ENCODE measurements at regions not wholly inside any gene's neighbourhood (a gene's known extent, or its start where the extent isn't known, plus 50 kb on each side); places are given as distances from the start of the nearest gene placed in this dataset.

- Histone ChIP-seq H3K36me3 (replicated peaks in 1 of 2; ENCODE audit: control insufficient read depth in 1 of 2, insufficient read depth in 2 of 2, low read length in 2 of 2) (no peaks in the 10 kb centered on the region), H3K9me3 (ENCODE audit: low read length) (no peaks in the 10 kb centered on the region), H2AFZ (ENCODE audit: low read length) (no peak overlapping the region), H3K79me2 (ENCODE audit: insufficient read depth, low read length) (no peaks in the 10 kb centered on the region), H3K4me3 (replicated peaks in 1 of 3; ENCODE audit: insufficient read depth in 1 of 3, low read depth in 2 of 3, low read length in 3 of 3) (no peak overlapping the region), H3K4me2 (ENCODE audit: low read depth, low read length) (no peak overlapping the region), H3K4me1 (ENCODE audit: insufficient read depth, low read length) (no peaks in the 10 kb centered on the region), H4K20me1 (ENCODE audit: insufficient read depth, low read length) (no peaks in the 10 kb centered on the region), H3K27ac (ENCODE audit: extremely low read length, insufficient read depth, low read length) (no peak overlapping the region), H3K27me3 (ENCODE audit: control insufficient read depth in 1 of 2, insufficient read depth in 2 of 2, low read length in 2 of 2) (no peaks in the 10 kb centered on the region), H3K9ac (ENCODE audit: insufficient read depth, low read depth, low read length) (no peak overlapping the region)
- TF ChIP-seq KLF9 (CRISPR knock-in tag; IDR thresholded peaks at IDR 0.05; ENCODE audit: low read depth): no peak
- TF ChIP-seq ZNF781 (CRISPR knock-in tag; IDR thresholded peaks at IDR 0.05; ENCODE audit: borderline replicate concordance, not compliant biosample characterization): no peak
- no peak for TF ChIP-seq TRAFD1 (CRISPR knock-in tag; IDR thresholded peaks at IDR 0.05; ENCODE audit: borderline replicate concordance)
- TF ChIP-seq ZSCAN21 (CRISPR knock-in tag; IDR thresholded peaks at IDR 0.05; ENCODE audit: borderline replicate concordance): no peak
- TF ChIP-seq DMTF1 (CRISPR knock-in tag; IDR thresholded peaks at IDR 0.05): no peak
- TF ChIP-seq KAT7 (CRISPR knock-in tag; IDR thresholded peaks at IDR 0.05; ENCODE audit: borderline replicate concordance): no peak
- TF ChIP-seq KDM5A (IDR thresholded peaks at IDR 0.05; ENCODE audit: borderline replicate concordance, low read length): no peak
- intact Hi-C loops (cut with micrococcal nuclease; ENCODE audit: unreplicated experiment) (no loop called here), in situ Hi-C loops (cut with HindIII; ENCODE audit: extremely low pct_ligation_motif_present, low pct_unique_long_range_greater_than_20kb) (loop anchor here (25.0 kb wide), 1 partner anchor 91 kb away; no protein-coding TSS in a partner anchor)
- ATAC-seq (no peak), FAIRE-seq (no peak), DNase-seq (ENCODE audit: low spot score) (no peak)
- 11% methylated on average over 3 of the region's 3 CpGs for WGBS (ENCODE audit: low lambda C conversion rate)
- CTCF ChIA-PET (ENCODE audit: low intra/inter-chr PET ratio, low total read pairs): no interaction called here
- BruUV-seq (replicated peaks): no TSS peak
- POLR2A ChIA-PET: no interaction called here
Observed at GRCh38 chr11:37002831-37003230, 404.8 kb upstream of the RAG2 start.

Data from HepG2 (cell line).